ENCODE measurements at regions not wholly inside any gene's neighbourhood (a gene's known extent, or its start where the extent isn't known, plus 50 kb on each side); places are given as distances from the start of the nearest gene placed in this dataset.

DNA sequence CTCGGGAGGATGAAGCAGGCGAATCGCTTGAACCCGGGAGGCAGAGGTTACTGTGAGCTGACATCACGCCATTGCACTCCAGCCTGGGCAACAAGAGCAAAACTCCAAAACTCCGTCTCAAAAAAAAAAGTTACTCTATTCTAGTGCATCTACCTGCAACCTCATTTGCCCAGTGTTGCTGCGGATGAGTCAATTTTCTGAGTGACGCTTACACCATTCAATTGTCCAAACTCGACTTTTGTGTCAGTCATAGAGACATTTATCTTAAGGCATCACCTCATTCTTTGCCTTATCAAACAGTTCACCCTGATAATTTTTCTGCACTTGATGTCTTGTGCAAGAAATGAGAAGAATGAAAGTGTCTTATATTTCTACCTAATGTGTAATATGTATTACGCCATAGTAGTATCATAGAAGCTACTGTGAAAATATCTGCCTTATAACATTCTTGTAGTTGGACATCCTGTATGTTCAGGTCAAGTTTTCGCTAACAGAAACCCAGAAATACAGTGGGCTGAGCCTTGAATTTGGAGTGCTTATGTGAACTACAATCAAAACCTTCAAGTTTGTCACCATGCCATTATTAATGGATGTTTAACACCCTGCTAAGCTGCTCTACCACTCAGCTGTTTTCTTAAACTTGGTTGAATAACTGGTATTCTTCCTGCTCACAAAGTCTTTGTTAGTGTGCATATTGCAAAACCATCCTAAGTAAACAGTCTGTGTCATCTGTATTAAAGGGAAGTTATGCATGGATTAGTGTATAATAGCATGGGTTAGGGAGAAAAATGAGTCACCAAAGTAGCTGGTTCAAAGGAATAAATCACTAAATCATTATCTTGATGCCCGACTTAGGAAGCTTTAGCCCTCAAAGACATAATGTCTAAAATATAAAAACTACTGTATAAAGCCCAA is 531.0 kb upstream of the NR2F2 start:
- Histone ChIP-seq H3K9me3 (no peaks in the 10 kb centered on the region), H3K4me3 (no peak overlapping the region), H3K27ac (no peak overlapping the region), H3K36me3 (no peaks in the 10 kb centered on the region), H3K27me3 (peaks cover 0 to 88% (median 1%) of the 10 kb centered on the region in 4 donors), H3K4me1 (peaks cover 0 to 24% (median 0%) of the 10 kb centered on the region in 3 donors)
- DNase-seq = no peak
- WGBS, 2 donors = 45 to 50% methylated on average over 12 of the region's 12 CpGs
- intact Hi-C loops (cut with DNase I) = no loop called here
- TF ChIP-seq, protein P1, sequence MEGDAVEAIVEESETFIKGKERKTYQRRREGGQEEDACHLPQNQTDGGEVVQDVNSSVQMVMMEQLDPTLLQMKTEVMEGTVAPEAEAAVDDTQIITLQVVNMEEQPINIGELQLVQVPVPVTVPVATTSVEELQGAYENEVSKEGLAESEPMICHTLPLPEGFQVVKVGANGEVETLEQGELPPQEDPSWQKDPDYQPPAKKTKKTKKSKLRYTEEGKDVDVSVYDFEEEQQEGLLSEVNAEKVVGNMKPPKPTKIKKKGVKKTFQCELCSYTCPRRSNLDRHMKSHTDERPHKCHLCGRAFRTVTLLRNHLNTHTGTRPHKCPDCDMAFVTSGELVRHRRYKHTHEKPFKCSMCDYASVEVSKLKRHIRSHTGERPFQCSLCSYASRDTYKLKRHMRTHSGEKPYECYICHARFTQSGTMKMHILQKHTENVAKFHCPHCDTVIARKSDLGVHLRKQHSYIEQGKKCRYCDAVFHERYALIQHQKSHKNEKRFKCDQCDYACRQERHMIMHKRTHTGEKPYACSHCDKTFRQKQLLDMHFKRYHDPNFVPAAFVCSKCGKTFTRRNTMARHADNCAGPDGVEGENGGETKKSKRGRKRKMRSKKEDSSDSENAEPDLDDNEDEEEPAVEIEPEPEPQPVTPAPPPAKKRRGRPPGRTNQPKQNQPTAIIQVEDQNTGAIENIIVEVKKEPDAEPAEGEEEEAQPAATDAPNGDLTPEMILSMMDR (IDR thresholded peaks at IDR 0.05) = no peak
- no peak for TF ChIP-seq POLR2A (IDR thresholded peaks at IDR 0.05)

DNA sequence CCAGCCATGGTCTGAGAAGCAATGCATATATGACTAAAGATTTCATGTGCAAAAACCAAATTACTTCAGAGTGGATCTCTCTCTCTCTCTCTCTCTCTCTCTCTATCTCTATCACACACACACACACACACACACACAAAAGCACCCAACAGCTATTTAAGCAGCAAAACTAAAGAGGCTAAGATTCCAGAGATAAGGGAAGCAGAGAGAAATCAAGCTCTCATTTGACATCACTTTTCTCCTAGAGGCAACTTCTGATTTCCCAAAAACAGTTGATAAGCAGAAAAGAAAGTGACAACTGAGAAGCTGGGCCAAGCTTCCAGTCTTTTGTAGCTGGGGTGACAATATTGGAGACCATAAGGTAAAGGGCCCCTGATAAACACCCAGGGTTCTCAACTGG is 526.0 kb upstream of the NR2F2 start:
- peaks cover 0 to 80% (median 1%) of the 10 kb centered on the region in 4 donors for H3K27me3 ChIP-seq
- H3K4me1 ChIP-seq = peaks cover 0 to 9% (median 0%) of the 10 kb centered on the region in 3 donors
- intact Hi-C loops (cut with DNase I) = no loop called here
- no peaks in the 10 kb centered on the region for H3K36me3 ChIP-seq
- DNase-seq = no peak
- H3K27ac ChIP-seq = no peak overlapping the region
- TF ChIP-seq, protein P1 (IDR thresholded peaks at IDR 0.05) = no peak
- TF ChIP-seq POLR2A (IDR thresholded peaks at IDR 0.05) = no peak
- H3K9me3 ChIP-seq = no peaks in the 10 kb centered on the region
- no peak overlapping the region for H3K4me3 ChIP-seq

DNA sequence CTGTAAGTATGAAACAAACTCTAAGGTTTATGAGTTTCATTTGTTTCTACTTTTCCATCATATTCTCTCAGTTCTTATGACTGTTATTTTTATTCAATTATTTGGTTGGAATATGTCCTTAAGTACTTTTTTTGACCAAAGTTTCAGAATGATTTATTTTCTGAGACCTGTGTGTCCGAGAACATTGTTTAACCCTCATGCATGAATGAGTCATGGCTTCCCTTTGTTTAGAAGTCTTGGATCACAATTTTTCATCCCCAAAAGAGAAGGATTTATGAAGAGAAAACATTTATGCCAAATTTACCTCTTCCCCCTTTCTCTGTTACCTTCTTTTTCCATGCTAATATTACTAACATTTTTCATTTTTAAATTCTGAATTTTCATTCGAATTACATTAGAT is 518.0 kb upstream of the NR2F2 start:
- no peak overlapping the region for H3K4me3 ChIP-seq
- intact Hi-C loops (cut with DNase I) = no loop called here
- no peaks in the 10 kb centered on the region for H3K36me3 ChIP-seq
- no peak for DNase-seq
- no peaks in the 10 kb centered on the region for H3K4me1 ChIP-seq
- 53 to 56% methylated on average over 2 of the region's 2 CpGs for WGBS, 2 donors
- peaks cover 0 to 69% (median 0%) of the 10 kb centered on the region in 4 donors for H3K27me3 ChIP-seq
- H3K27ac ChIP-seq = no peak overlapping the region
- H3K9me3 ChIP-seq = no peaks in the 10 kb centered on the region
- no peak for TF ChIP-seq POLR2A (IDR thresholded peaks at IDR 0.05)
- TF ChIP-seq, protein P1 (IDR thresholded peaks at IDR 0.05) = no peak

DNA sequence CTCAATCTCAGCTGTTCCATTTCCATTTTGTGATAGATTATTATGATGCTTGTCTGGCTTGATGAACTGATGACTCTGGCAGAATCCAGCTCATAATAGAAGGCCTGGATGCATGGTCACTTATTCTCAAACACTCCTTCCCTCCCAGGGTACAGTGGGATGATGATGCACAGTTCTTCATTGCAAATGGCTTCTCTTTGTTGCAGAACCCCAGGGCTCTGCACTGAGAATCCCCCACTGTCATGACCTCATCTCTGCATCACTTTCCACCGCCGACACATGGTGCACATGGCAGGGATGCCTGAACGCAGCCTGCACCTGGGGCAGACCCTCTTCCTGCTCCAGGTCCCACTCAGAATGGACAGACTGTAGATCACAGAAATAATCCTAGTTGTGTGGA is 515.6 kb upstream of the NR2F2 start:
- no peak for DNase-seq
- no peak for TF ChIP-seq POLR2A (IDR thresholded peaks at IDR 0.05)
- TF ChIP-seq, protein P1 (IDR thresholded peaks at IDR 0.05) = no peak
- peaks cover 0 to 56% (median 0%) of the 10 kb centered on the region in 4 donors for H3K27me3 ChIP-seq
- intact Hi-C loops (cut with DNase I) = no loop called here
- H3K4me1 ChIP-seq = no peaks in the 10 kb centered on the region
- 97 to 100% methylated on average over 3 of the region's 3 CpGs for WGBS, 2 donors
- H3K9me3 ChIP-seq = no peaks in the 10 kb centered on the region
- H3K4me3 ChIP-seq = no peak overlapping the region
- H3K27ac ChIP-seq = no peak overlapping the region
- no peaks in the 10 kb centered on the region for H3K36me3 ChIP-seq

DNA sequence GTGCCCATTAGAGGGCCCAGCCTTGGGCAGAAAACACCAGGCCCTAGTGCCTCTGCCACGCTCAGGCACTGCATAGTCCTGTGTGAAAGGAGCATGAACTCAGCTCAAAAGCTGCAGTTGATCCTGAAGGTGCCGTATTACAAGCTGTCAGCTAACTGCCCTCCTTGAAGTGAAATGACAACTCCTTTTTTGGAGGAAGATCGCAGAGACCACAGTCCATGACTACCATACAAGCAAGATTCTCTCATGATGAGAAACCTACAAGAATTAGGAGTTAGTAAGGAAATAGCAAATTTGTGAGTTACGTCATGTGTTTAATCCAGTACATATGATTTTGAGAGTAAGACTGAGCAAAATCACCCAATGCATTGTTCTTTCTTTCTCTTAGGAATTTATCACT is 513.9 kb upstream of the NR2F2 start:
- no peaks in the 10 kb centered on the region for H3K36me3 ChIP-seq
- DNase-seq = no peak
- peaks cover 0 to 54% (median 0%) of the 10 kb centered on the region in 4 donors for H3K27me3 ChIP-seq
- no peaks in the 10 kb centered on the region for H3K9me3 ChIP-seq
- 82 to 91% methylated on average over 4 of the region's 4 CpGs for WGBS, 2 donors
- TF ChIP-seq, protein P1 (IDR thresholded peaks at IDR 0.05) = no peak
- TF ChIP-seq POLR2A (IDR thresholded peaks at IDR 0.05) = no peak
- intact Hi-C loops (cut with DNase I) = no loop called here
- no peaks in the 10 kb centered on the region for H3K4me1 ChIP-seq
- H3K4me3 ChIP-seq = no peak overlapping the region
- H3K27ac ChIP-seq = no peak overlapping the region
